ENCODE measurements at regions not wholly inside any gene's neighbourhood (a gene's known extent, or its start where the extent isn't known, plus 50 kb on each side); places are given as distances from the start of the nearest gene placed in this dataset.
"Not testable (repeated sequence)": the region's sequence is repeated elsewhere in the genome, so short reads cannot be mapped to it uniquely, and the experiment has no call there.

DNA sequence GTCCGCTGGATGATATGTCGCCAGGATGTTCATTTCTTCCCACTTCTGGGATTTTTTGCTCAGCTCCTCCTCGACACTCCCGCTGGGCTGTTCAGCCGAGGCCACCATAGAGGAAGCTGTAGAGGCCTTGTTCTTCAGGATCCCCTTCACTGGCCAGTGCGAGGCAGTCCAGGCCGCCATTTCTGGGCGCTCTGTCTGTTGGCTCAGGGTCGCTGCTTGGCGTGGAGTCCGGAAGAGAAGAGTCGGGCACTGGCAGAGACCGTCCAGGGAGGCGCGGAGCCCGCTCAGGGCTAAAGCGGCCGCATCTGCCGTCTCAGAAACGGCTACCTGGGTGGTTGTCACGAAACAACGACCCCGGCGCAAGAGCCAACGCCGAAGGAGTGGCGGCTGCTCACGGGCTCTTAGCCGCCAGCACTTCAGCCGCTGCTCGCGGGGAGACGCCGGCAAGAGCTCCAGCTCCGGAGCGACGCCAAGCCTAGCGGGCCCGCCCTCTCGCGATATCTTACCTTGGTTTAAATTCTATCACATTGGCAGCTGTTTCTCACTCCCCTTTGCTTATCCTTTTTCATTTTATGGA is 2395.9 kb upstream of the PCDH20 start:
- H3K27me3 ChIP-seq, ATAC-seq, H3K36me3 ChIP-seq, H3K4me1 ChIP-seq, H3K9me3 ChIP-seq, H3K27ac ChIP-seq, H3K4me3 ChIP-seq: not testable (repeated sequence)
- WGBS, 2 donors (ENCODE audit: low coverage in 1 of 2), result 77 to 95% methylated on average over 12 to 27 of the region's 41 CpGs

DNA sequence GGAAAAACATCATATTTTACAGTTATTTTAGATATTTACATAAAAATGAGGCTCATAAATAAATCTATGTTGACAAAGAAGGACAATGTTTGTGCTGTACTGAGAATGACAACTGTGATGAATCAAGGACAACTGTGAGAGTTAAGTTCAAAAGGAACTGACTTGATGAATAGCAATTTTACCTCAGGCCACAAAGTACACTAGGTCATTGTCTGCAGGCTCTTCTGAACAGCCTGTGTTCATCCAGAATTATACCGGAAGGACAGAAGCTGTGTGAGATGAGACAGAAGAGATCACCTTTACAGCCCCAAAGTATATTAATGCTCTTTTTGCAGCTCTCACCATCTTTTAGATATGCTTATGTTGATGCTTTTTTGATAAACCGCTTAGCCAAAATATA is 2375.5 kb upstream of the PCDH20 start:
- WGBS, 2 donors (ENCODE audit: low coverage in 1 of 2), result 75 to 100% methylated on average over 1 to 2 of the region's 2 CpGs

DNA sequence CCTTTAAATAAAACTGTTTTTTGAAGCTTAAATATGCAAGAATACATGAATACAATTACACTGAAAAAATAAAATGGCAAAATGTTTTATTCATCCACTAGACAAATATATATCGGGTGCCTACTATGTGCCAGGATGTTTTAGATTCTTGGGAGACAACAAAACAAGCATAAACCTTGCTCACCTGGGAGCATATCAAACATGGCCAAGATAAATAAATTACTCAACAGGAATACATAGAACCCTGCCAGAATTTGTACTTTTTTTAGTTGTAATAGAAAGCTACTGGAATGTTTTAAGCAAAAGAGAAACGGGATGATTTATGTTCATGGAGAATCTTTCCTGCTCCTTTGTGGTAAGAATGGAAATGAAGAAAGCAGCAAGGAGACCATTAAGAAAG is 2358.5 kb upstream of the PCDH20 start:
- 69 to 70% methylated on average over 2 of the region's 2 CpGs for WGBS, 2 donors (ENCODE audit: low coverage in 1 of 2)
- Histone ChIP-seq H3K27ac (no peak overlapping the region), H3K27me3 (no peaks in the 10 kb centered on the region), H3K4me1 (no peaks in the 10 kb centered on the region), H3K4me3 (no peak overlapping the region), H3K9me3 (no peaks in the 10 kb centered on the region), H3K36me3 (no peaks in the 10 kb centered on the region)
- ATAC-seq, result no peak
- no peak for TF ChIP-seq POLR2A (IDR thresholded peaks at IDR 0.05)
- no peak for TF ChIP-seq POLR2AphosphoS5 (IDR thresholded peaks at IDR 0.05)
- no peak for TF ChIP-seq EP300 (IDR thresholded peaks at IDR 0.05)
- TF ChIP-seq, protein P1, sequence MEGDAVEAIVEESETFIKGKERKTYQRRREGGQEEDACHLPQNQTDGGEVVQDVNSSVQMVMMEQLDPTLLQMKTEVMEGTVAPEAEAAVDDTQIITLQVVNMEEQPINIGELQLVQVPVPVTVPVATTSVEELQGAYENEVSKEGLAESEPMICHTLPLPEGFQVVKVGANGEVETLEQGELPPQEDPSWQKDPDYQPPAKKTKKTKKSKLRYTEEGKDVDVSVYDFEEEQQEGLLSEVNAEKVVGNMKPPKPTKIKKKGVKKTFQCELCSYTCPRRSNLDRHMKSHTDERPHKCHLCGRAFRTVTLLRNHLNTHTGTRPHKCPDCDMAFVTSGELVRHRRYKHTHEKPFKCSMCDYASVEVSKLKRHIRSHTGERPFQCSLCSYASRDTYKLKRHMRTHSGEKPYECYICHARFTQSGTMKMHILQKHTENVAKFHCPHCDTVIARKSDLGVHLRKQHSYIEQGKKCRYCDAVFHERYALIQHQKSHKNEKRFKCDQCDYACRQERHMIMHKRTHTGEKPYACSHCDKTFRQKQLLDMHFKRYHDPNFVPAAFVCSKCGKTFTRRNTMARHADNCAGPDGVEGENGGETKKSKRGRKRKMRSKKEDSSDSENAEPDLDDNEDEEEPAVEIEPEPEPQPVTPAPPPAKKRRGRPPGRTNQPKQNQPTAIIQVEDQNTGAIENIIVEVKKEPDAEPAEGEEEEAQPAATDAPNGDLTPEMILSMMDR (IDR thresholded peaks at IDR 0.05), result no peak

More for the DNA sequence above, 2375.5 kb upstream of the PCDH20 start:
- H3K4me1 ChIP-seq, H3K9me3 ChIP-seq, H3K4me3 ChIP-seq, H3K27me3 ChIP-seq, ATAC-seq, H3K27ac ChIP-seq, H3K36me3 ChIP-seq: not testable (repeated sequence)

DNA sequence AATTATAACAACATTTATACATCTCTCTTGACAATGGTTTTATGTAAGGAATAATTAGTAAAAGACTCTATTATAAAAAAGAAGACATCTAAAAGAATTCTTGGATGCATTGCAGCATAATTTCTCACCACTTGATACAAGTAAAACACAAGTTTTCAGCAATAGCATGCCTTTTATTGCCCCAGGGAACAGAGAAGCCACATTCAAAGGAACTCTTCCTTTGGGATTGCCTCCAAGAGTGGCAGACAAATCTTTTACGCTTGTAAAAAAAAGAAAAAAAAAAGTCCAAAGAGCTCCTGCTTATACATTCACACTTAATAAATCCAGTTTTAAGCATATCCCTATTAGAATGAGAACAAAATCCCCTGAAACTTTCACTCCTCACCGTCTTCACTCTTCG is 2357.8 kb upstream of the PCDH20 start:
- Histone ChIP-seq H3K27me3 (no peaks in the 10 kb centered on the region), H3K36me3 (no peaks in the 10 kb centered on the region), H3K27ac (no peak overlapping the region), H3K4me1 (no peaks in the 10 kb centered on the region), H3K4me3 (no peak overlapping the region), H3K9me3 (no peaks in the 10 kb centered on the region)
- no peak for ATAC-seq
- TF ChIP-seq POLR2AphosphoS5 (IDR thresholded peaks at IDR 0.05) (no peak), POLR2A (IDR thresholded peaks at IDR 0.05) (no peak), EP300 (IDR thresholded peaks at IDR 0.05) (no peak)
- TF ChIP-seq, protein P1 (IDR thresholded peaks at IDR 0.05), result no peak
- 76 to 81% methylated on average over 3 of the region's 3 CpGs for WGBS, 2 donors (ENCODE audit: low coverage in 1 of 2)

DNA sequence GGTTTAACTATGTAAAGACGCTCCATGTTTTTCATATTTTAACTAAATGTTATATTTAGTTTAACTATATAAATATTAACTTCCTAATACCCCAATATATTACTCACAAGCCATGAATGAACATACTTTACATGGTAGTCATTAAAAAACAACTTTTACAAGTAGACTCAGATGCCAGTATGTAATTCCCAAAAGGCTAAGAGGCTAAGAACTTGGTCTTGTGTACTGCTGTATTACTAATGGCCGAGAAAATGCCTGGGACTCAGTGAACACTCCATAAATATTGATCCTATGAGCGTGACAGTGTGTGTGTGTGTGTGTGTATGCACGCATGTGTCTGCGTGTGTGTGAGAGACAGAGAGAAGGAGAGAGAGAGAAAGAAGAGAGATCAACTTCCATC is 2342.0 kb upstream of the PCDH20 start:
- H3K36me3 ChIP-seq, H3K27me3 ChIP-seq, H3K9me3 ChIP-seq, H3K27ac ChIP-seq, H3K4me3 ChIP-seq, ATAC-seq, H3K4me1 ChIP-seq: not testable (repeated sequence)
- no CpG with 5 or more reads among the region's 5 CpGs for WGBS, 2 donors (ENCODE audit: low coverage in 1 of 2)

DNA sequence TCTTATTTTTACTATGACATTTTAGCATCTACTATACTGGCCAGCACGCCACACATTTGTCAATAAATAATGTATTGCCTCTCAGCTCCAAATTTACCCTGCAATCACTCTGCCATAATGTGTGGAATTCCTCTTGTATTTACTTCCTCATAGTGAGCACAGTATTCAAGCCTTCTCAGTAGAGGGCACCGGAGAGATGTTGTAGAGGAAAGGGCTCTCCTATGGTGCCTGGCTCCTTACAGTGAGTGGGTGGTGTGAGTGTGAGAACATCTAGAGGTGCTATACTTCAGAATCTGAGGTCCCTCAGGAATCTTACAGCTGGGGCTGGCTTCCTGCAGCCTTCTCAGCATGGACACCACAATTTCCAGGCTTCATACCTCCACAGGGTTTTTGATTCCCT is 2334.2 kb upstream of the PCDH20 start:
- H3K9me3 ChIP-seq, ATAC-seq, H3K27ac ChIP-seq, H3K36me3 ChIP-seq, H3K27me3 ChIP-seq, H3K4me3 ChIP-seq, H3K4me1 ChIP-seq: not testable (repeated sequence)
- WGBS, 2 donors (ENCODE audit: low coverage in 1 of 2), result no CpG with 5 or more reads among the region's 2 CpGs

DNA sequence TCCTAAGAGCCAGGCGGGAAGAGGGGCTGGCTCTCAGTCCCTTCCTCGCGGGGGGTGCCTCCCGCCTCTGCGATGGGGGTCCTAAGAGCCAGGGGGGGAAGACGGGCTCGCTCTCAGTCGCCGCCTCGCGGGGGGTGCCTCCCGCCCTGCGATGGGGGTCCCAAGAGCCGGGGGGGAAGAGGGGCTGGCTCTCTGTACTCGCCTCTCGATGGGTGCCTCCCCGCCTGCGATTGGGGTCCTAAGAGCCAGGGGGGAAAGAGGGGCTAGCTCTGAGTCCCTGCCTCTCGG is 2326.1 kb upstream of the PCDH20 start:
- WGBS, 2 donors (ENCODE audit: low coverage in 1 of 2), result 96% methylated on average over 10 of the region's 19 CpGs; no CpG with 5 or more reads in 1 of the 2 donors
- not testable (repeated sequence) for H3K27me3 ChIP-seq, H3K4me1 ChIP-seq, H3K36me3 ChIP-seq, H3K27ac ChIP-seq, ATAC-seq, H3K4me3 ChIP-seq
- peaks cover 0 to 22% (median 0%) of the 10 kb centered on the region in 3 donors for H3K9me3 ChIP-seq

Data from gastroesophageal sphincter (tissue), 4 donors.